CD4-positive, alpha-beta T cell treated with Interleukin-6 for 4 hours (primary cell): ENCODE measurements at regions not wholly inside any gene's neighbourhood (a gene's known extent, or its start where the extent isn't known, plus 50 kb on each side); places are given as distances from the start of the nearest gene placed in this dataset.
"Not testable (repeated sequence)": the region's sequence is repeated elsewhere in the genome, so short reads cannot be mapped to it uniquely, and the experiment has no call there.

Experiments used
- DNase-seq: peaks from one replicate; pipeline ENCODE4 v3.0.0-alpha.2; 2020; ENCODE audit warnings: mixed read lengths

GRCh38 chr14:103186909-103187586 lies 63.8 kb downstream of the TNFAIP2 start:
- no peak for DNase-seq

GRCh38 chr14:103187911-103188310 lies 64.7 kb downstream of the TNFAIP2 start:
- no peak for DNase-seq

- DNase-seq: peak; percentile 19
Observed at GRCh38 chr14:103188810-103189480, 65.7 kb downstream of the TNFAIP2 start.

- DNase-seq: no peak
Observed at GRCh38 chr14:103189481-103190470, 66.5 kb downstream of the TNFAIP2 start.

GRCh38 chr14:103190741-103191140 lies 67.5 kb downstream of the TNFAIP2 start:
- no peak for DNase-seq

GRCh38 chr14:103191844-103192243 lies 68.6 kb downstream of the TNFAIP2 start:
- DNase-seq: no peak

GRCh38 chr14:103192246-103192840 lies 69.1 kb downstream of the TNFAIP2 start:
- no peak for DNase-seq

GRCh38 chr14:103192861-103193260 lies 69.6 kb downstream of the TNFAIP2 start:
- not testable (repeated sequence) for DNase-seq

GRCh38 chr14:103193491-103193890 lies 70.2 kb downstream of the TNFAIP2 start:
- not testable (repeated sequence) for DNase-seq

- no peak for DNase-seq
Observed at GRCh38 chr14:103194256-103195045, 71.2 kb downstream of the TNFAIP2 start.

- DNase-seq: no peak
Observed at GRCh38 chr14:103195828-103196615, 72.8 kb downstream of the TNFAIP2 start.

- no peak for DNase-seq
Observed at GRCh38 chr14:103196716-103197115, 73.5 kb downstream of the TNFAIP2 start.

- DNase-seq: no peak
Observed at GRCh38 chr14:103198131-103199105, 75.2 kb downstream of the TNFAIP2 start.

GRCh38 chr14:103199124-103199523 lies 75.9 kb downstream of the TNFAIP2 start:
- DNase-seq: no peak

- no peak for DNase-seq
Observed at GRCh38 chr14:103201801-103202200, 78.5 kb downstream of the TNFAIP2 start.

GRCh38 chr14:103204852-103205540 lies 81.7 kb downstream of the TNFAIP2 start:
- DNase-seq: no peak

- no peak for DNase-seq
Observed at GRCh38 chr14:103205541-103205906, 82.3 kb downstream of the TNFAIP2 start.

GRCh38 chr14:103206023-103206481 lies 82.8 kb downstream of the TNFAIP2 start:
- no peak for DNase-seq

GRCh38 chr14:103206836-103207387 lies 83.7 kb downstream of the TNFAIP2 start:
- no peak for DNase-seq
